Smooth muscle cell (in vitro differentiated cells): ENCODE measurements at regions not wholly inside any gene's neighbourhood (a gene's known extent, or its start where the extent isn't known, plus 50 kb on each side); places are given as distances from the start of the nearest gene placed in this dataset.
"Not testable (repeated sequence)": the region's sequence is repeated elsewhere in the genome, so short reads cannot be mapped to it uniquely, and the experiment has no call there.

Source experiments
- DNase-seq: peaks from one replicate; lab custom pipeline; 2025; ENCODE audit not compliant: unreplicated experiment; lab: John Stamatoyannopoulos, UW
- H2AFZ ChIP-seq: fragments of 200-600 bp; sonication (generic); 2 replicates; pipeline ENCODE4 v1.6.0; 2016; ENCODE audit warnings: antibody characterized with exemption, low read depth, mild to moderate bottlenecking
- H3F3A ChIP-seq: fragments of 200-600 bp; sonication (generic); 2 replicates; pipeline ENCODE4 v1.6.0; 2017; ENCODE audit warnings: antibody characterized with exemption, low read depth
- H3K27ac ChIP-seq: fragments of 200-600 bp; sonication (generic); 2 replicates; pipeline ENCODE4 v1.5.1; 2016; ENCODE audit warnings: low read depth, mild to moderate bottlenecking
- H3K27me3 ChIP-seq: fragments of 200-600 bp; sonication (generic); 2 replicates; pipeline ENCODE4 v1.6.1; 2016; ENCODE audit warnings: low read depth, mild to moderate bottlenecking
- H3K36me3 ChIP-seq: fragments of 200-600 bp; sonication (generic); 2 replicates; pipeline ENCODE4 v1.5.1; 2016; ENCODE audit warnings: low read depth
- H3K4me1 ChIP-seq: fragments of 200-600 bp; sonication (generic); 2 replicates; pipeline ENCODE4 v1.5.1; 2016; ENCODE audit warnings: low read depth
- H3K4me2 ChIP-seq: fragments of 200-600 bp; sonication (generic); 2 replicates; pipeline ENCODE4 v1.6.0; 2016; ENCODE audit warnings: mild to moderate bottlenecking
- H3K4me3 ChIP-seq: fragments of 200-600 bp; sonication (generic); 2 replicates; pipeline ENCODE4 v1.5.1; 2016; ENCODE audit warnings: mild to moderate bottlenecking
- H3K79me2 ChIP-seq: fragments of 200-600 bp; sonication (generic); 2 replicates; pipeline ENCODE4 v1.6.0; 2016; ENCODE audit warnings: low read depth, mild to moderate bottlenecking
- H3K9ac ChIP-seq: fragments of 200-600 bp; sonication (generic); 2 replicates; pipeline ENCODE4 v1.6.0; 2016; ENCODE audit warnings: low read depth
- H3K9me3 ChIP-seq: fragments of 200-600 bp; sonication (generic); replicated peaks from 2 replicates; pipeline ENCODE4 v1.5.1; 2016; ENCODE audit warnings: low read depth
- H4K20me1 ChIP-seq: fragments of 200-600 bp; sonication (generic); 2 replicates; pipeline ENCODE4 v1.6.0; 2016; ENCODE audit warnings: low read depth
- WGBS: methylation state at CpG from one replicate; pipeline ENCODE4 v1.1.7; 2016; ENCODE audit warnings: low lambda C conversion rate; 5-methylcytosine and 5-hydroxymethylcytosine counted together
- TF ChIP-seq, protein P1 (sequence below): fragments of 200-600 bp; sonication (generic); IDR thresholded peaks from 2 replicates; pipeline ENCODE4 v1.5.1; 2017; ENCODE audit warnings: borderline replicate concordance, mild to moderate bottlenecking, antibody characterized with exemption; ENCODE audit not compliant: insufficient read depth, poor library complexity, severe bottlenecking

DNA sequence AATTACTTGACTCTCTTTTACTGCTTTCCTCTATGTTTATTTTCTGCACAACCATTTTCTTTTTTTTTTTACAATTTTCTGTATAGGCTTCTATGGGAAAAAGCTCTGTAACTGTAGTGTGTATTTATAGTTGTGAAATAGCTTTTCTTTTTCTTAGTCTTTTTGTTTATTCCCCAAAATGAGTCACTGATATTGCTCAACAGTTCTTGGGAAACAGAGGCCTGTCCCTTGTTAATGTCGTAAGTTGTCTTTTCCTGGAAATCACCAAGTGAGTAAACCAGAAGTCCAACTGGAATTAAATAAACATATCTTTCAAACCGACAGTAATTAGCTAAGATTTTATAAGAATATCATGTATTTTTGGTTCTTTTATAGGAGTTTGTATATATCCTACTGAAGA, 325.1 kb upstream of the PRR16 start:
- H3K4me2 ChIP-seq = peak overlapping the region; percentile 50
- no peaks in the 10 kb centered on the region for H3K79me2 ChIP-seq
- WGBS = 2% methylated on average over 2 of the region's 2 CpGs
- no peak overlapping the region for H3K4me3 ChIP-seq
- H2AFZ ChIP-seq = peak overlapping the region; percentile 67
- peak overlapping the region; percentile 86 for H3K27ac ChIP-seq
- H3K9me3 ChIP-seq = no peaks in the 10 kb centered on the region
- no peaks in the 10 kb centered on the region for H3K36me3 ChIP-seq
- peaks cover 8% of the 10 kb centered on the region for H3K4me1 ChIP-seq
- H4K20me1 ChIP-seq = no peaks in the 10 kb centered on the region
- no peaks in the 10 kb centered on the region for H3F3A ChIP-seq
- peak overlapping the region; percentile 53 for H3K9ac ChIP-seq
- no peak for DNase-seq
- no peaks in the 10 kb centered on the region for H3K27me3 ChIP-seq
- TF ChIP-seq, protein P1, sequence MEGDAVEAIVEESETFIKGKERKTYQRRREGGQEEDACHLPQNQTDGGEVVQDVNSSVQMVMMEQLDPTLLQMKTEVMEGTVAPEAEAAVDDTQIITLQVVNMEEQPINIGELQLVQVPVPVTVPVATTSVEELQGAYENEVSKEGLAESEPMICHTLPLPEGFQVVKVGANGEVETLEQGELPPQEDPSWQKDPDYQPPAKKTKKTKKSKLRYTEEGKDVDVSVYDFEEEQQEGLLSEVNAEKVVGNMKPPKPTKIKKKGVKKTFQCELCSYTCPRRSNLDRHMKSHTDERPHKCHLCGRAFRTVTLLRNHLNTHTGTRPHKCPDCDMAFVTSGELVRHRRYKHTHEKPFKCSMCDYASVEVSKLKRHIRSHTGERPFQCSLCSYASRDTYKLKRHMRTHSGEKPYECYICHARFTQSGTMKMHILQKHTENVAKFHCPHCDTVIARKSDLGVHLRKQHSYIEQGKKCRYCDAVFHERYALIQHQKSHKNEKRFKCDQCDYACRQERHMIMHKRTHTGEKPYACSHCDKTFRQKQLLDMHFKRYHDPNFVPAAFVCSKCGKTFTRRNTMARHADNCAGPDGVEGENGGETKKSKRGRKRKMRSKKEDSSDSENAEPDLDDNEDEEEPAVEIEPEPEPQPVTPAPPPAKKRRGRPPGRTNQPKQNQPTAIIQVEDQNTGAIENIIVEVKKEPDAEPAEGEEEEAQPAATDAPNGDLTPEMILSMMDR = no peak

DNA sequence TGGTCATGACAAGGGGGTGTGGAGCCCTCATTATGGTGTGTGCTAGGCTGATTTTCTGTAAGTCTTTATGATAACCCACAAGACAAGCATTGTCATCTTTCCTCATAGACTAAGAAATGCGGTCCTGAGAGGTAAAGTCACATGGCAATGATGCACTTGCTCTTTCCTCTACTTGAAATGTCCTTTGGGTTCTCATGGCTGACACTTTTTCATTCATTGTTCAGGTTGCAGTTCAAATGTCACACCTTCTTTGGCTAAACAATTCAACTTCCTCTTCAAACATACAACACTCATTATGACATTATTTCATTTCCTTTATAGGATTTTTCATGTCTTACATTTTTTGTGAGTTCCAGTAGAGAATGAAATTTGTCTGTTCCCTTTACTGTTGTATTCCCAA, 323.6 kb upstream of the PRR16 start:
- 26% methylated on average over 1 of the region's 1 CpG for WGBS
- H4K20me1 ChIP-seq = no peaks in the 10 kb centered on the region
- no peaks in the 10 kb centered on the region for H3K27me3 ChIP-seq
- no peaks in the 10 kb centered on the region for H3K79me2 ChIP-seq
- no peaks in the 10 kb centered on the region for H3K9me3 ChIP-seq
- H3K9ac ChIP-seq = no peak overlapping the region
- no peak overlapping the region for H3K4me3 ChIP-seq
- H3K4me2 ChIP-seq = no peak overlapping the region
- TF ChIP-seq, protein P1 = no peak
- no peak for DNase-seq
- H3K27ac ChIP-seq = peak overlapping the region; percentile 86
- H3K36me3 ChIP-seq = no peaks in the 10 kb centered on the region
- H3K4me1 ChIP-seq = no peaks in the 10 kb centered on the region
- H2AFZ ChIP-seq = peak overlapping the region; percentile 67
- no peaks in the 10 kb centered on the region for H3F3A ChIP-seq

DNA sequence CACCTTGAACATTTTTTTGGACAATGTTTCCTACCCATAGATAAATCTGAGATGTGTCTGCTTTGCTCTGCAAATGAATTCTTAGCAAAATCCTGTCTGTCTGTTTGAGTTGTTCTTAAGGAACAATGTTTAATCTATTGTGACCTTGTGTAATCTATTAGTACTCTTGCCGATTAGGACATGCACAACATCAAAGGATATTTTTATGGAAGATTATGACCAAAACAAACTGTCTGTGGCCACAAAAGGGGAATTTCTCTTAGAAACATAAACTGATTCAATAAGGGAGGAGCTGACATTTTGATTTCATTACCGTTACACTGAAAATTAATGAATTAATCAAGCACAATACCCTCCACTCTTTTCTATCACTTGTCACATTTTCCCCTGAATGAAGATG, 323.0 kb upstream of the PRR16 start:
- Histone ChIP-seq H3F3A (no peaks in the 10 kb centered on the region), H3K9me3 (no peaks in the 10 kb centered on the region), H3K27me3 (no peaks in the 10 kb centered on the region), H3K4me3 (no peak overlapping the region), H3K9ac (no peak overlapping the region), H3K27ac (peak overlapping the region; percentile 86), H3K79me2 (no peaks in the 10 kb centered on the region), H4K20me1 (no peaks in the 10 kb centered on the region), H3K4me1 (no peaks in the 10 kb centered on the region), H3K4me2 (no peak overlapping the region), H2AFZ (peak overlapping the region; percentile 67), H3K36me3 (no peaks in the 10 kb centered on the region)
- 51% methylated on average over 2 of the region's 2 CpGs for WGBS
- TF ChIP-seq, protein P1 = no peak
- no peak for DNase-seq

DNA sequence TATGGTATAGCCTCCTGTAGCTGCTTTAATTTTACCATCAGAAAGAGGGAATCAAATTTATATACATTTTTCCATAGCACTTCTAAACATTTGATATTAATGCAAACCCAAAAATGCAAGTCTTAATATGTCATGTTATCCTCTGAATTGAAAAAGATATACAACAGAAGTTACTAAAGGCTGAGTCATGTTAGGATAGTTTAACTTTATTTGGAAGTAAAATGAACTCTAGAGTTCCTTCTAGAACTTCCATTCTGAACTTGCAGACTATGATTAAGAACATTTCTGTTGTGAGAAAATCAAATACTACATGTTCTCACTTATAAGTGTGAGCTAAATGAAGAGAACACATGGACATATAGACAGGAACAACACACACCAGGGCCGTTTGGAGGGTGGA, 317.3 kb upstream of the PRR16 start:
- Histone ChIP-seq H3F3A (no peaks in the 10 kb centered on the region), H3K27me3 (no peaks in the 10 kb centered on the region), H3K27ac (no peak overlapping the region), H3K9ac (no peak overlapping the region), H3K9me3 (no peaks in the 10 kb centered on the region), H4K20me1 (no peaks in the 10 kb centered on the region), H3K4me3 (no peak overlapping the region), H2AFZ (no peak overlapping the region), H3K79me2 (no peaks in the 10 kb centered on the region), H3K4me2 (no peak overlapping the region), H3K4me1 (no peaks in the 10 kb centered on the region), H3K36me3 (no peaks in the 10 kb centered on the region)
- TF ChIP-seq, protein P1 = no peak
- WGBS = 76% methylated on average over 1 of the region's 1 CpG
- DNase-seq = no peak

DNA sequence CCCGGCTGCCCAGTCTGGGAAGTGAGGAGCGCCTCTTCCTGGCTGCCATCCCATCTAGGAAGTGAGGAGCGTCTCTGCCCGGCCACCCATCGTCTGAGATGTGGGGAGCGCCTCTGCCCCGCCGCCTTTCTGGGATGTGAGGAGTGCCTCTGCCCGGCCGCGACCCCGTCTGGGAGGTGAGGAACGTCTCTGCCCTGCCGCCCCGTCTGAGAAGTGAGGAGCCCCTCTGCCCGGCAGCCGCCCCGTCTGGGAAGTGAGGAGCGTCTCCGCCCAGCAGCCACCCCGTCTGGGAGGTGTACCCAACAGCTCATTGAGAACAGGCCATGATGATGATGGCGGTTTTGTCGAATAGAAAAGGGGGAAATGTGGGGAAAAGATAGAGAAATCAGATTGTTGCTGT, 316.2 kb upstream of the PRR16 start:
- not testable (repeated sequence) for DNase-seq, H3K27ac ChIP-seq, H3F3A ChIP-seq, H4K20me1 ChIP-seq, H3K79me2 ChIP-seq, H3K4me2 ChIP-seq, H3K4me3 ChIP-seq, H3K9ac ChIP-seq, H3K36me3 ChIP-seq, H2AFZ ChIP-seq, H3K9me3 ChIP-seq, H3K27me3 ChIP-seq, H3K4me1 ChIP-seq
- 95% methylated on average over 11 of the region's 23 CpGs for WGBS
